ENCODE measurements at regions not wholly inside any gene's neighbourhood (a gene's known extent, or its start where the extent isn't known, plus 50 kb on each side); places are given as distances from the start of the nearest gene placed in this dataset.

GRCh38 chr3:28067014-28067413 is 174.4 kb upstream of the CMC1 start:
- no peak for DNase-seq (ENCODE audit: extremely low read depth in 1 of 11, low read depth in 9 of 11, low spot score in 4 of 11)

- no peak for DNase-seq (ENCODE audit: extremely low read depth in 1 of 11, low read depth in 9 of 11, low spot score in 4 of 11)
These were observed 173.1 kb upstream of the CMC1 start for GRCh38 chr3:28068342-28068741.

- DNase-seq (ENCODE audit: extremely low read depth in 1 of 11, low read depth in 9 of 11, low spot score in 4 of 11) = no peak
These were observed 172.0 kb upstream of the CMC1 start for GRCh38 chr3:28069438-28069837.

- DNase-seq (ENCODE audit: extremely low read depth in 1 of 11, low read depth in 9 of 11, low spot score in 4 of 11) = no peak
These were observed 165.2 kb upstream of the CMC1 start for GRCh38 chr3:28076246-28076645.

- DNase-seq (ENCODE audit: extremely low read depth in 1 of 11, low read depth in 9 of 11, low spot score in 4 of 11) = no peak
These were observed 163.8 kb upstream of the CMC1 start for GRCh38 chr3:28077572-28077971.

GRCh38 chr3:28078536-28078935 is 162.9 kb upstream of the CMC1 start:
- DNase-seq (ENCODE audit: extremely low read depth in 1 of 11, low read depth in 9 of 11, low spot score in 4 of 11) = no peak

- no peak for DNase-seq (ENCODE audit: extremely low read depth in 1 of 11, low read depth in 9 of 11, low spot score in 4 of 11)
These were observed 160.7 kb upstream of the CMC1 start for GRCh38 chr3:28080716-28081115.

GRCh38 chr3:28081533-28081947 is 159.9 kb upstream of the CMC1 start:
- no peak for DNase-seq (ENCODE audit: extremely low read depth in 1 of 11, low read depth in 9 of 11, low spot score in 4 of 11)

- no peak for DNase-seq (ENCODE audit: extremely low read depth in 1 of 11, low read depth in 9 of 11, low spot score in 4 of 11)
These were observed 153.8 kb upstream of the CMC1 start for GRCh38 chr3:28087591-28087990.

GRCh38 chr3:28088811-28089526 is 152.4 kb upstream of the CMC1 start:
- no peak for DNase-seq (ENCODE audit: extremely low read depth in 1 of 11, low read depth in 9 of 11, low spot score in 4 of 11)

- no peak for DNase-seq (ENCODE audit: extremely low read depth in 1 of 11, low read depth in 9 of 11, low spot score in 4 of 11)
These were observed 151.9 kb upstream of the CMC1 start for GRCh38 chr3:28089527-28089897.

GRCh38 chr3:28099296-28099695 is 142.1 kb upstream of the CMC1 start:
- no peak for DNase-seq (ENCODE audit: extremely low read depth in 1 of 11, low read depth in 9 of 11, low spot score in 4 of 11)

GRCh38 chr3:28101705-28102104 is 139.7 kb upstream of the CMC1 start:
- no peak for DNase-seq (ENCODE audit: extremely low read depth in 1 of 11, low read depth in 9 of 11, low spot score in 4 of 11)

GRCh38 chr3:28103861-28104260 is 137.6 kb upstream of the CMC1 start:
- DNase-seq (ENCODE audit: extremely low read depth in 1 of 11, low read depth in 9 of 11, low spot score in 4 of 11) = no peak

- peak in 1 of 11 donors; percentile 7 for DNase-seq (ENCODE audit: extremely low read depth in 1 of 11, low read depth in 9 of 11, low spot score in 4 of 11)
These were observed 136.4 kb upstream of the CMC1 start for GRCh38 chr3:28104896-28105534.

GRCh38 chr3:28109829-28110228 is 131.6 kb upstream of the CMC1 start:
- DNase-seq (ENCODE audit: extremely low read depth in 1 of 11, low read depth in 9 of 11, low spot score in 4 of 11) = no peak

GRCh38 chr3:28110869-28111268 is 130.6 kb upstream of the CMC1 start:
- DNase-seq (ENCODE audit: extremely low read depth in 1 of 11, low read depth in 9 of 11, low spot score in 4 of 11) = no peak

- DNase-seq (ENCODE audit: extremely low read depth in 1 of 11, low read depth in 9 of 11, low spot score in 4 of 11) = no peak
These were observed 126.5 kb upstream of the CMC1 start for GRCh38 chr3:28114893-28115292.

- DNase-seq (ENCODE audit: extremely low read depth in 1 of 11, low read depth in 9 of 11, low spot score in 4 of 11) = no peak
These were observed 126.1 kb upstream of the CMC1 start for GRCh38 chr3:28115316-28115715.

- no peak for DNase-seq (ENCODE audit: extremely low read depth in 1 of 11, low read depth in 9 of 11, low spot score in 4 of 11)
These were observed 123.8 kb upstream of the CMC1 start for GRCh38 chr3:28117598-28117997.

- DNase-seq (ENCODE audit: extremely low read depth in 1 of 11, low read depth in 9 of 11, low spot score in 4 of 11) = no peak
These were observed 123.3 kb upstream of the CMC1 start for GRCh38 chr3:28118087-28118486.

Measured in renal cortex interstitium (tissue), 11 donors.